C4-2B (cell line): ENCODE measurements at regions not wholly inside any gene's neighbourhood (a gene's known extent, or its start where the extent isn't known, plus 50 kb on each side); places are given as distances from the start of the nearest gene placed in this dataset.

Source experiments
- H3K27ac ChIP-seq: fragments of 450-650 bp; 2 replicates; pipeline ENCODE4 v1.5.1; 2017
- CTCF ChIP-seq: fragments of 450-650 bp; conservative IDR thresholded peaks from 2 replicates; pipeline ENCODE4 v1.5.1; 2017; ENCODE audit warnings: mild to moderate bottlenecking
- ZFX ChIP-seq: fragments of 450-650 bp; IDR thresholded peaks from 2 replicates; pipeline ENCODE4 v1.6.1; 2017

- no peak for TF ChIP-seq CTCF
- no peak for TF ChIP-seq ZFX
- no peak overlapping the region for H3K27ac ChIP-seq
Observed at GRCh38 chr15:95497634-95498033, 832.9 kb upstream of the NR2F2 start.

- TF ChIP-seq ZFX (no peak), CTCF (no peak)
- no peak overlapping the region for H3K27ac ChIP-seq
Observed at GRCh38 chr15:95498961-95499360, 831.5 kb upstream of the NR2F2 start.

- no peak overlapping the region for H3K27ac ChIP-seq
- no peak for TF ChIP-seq CTCF
- no peak for TF ChIP-seq ZFX
Observed at GRCh38 chr15:95499397-95499796, 831.1 kb upstream of the NR2F2 start.

- no peak for TF ChIP-seq ZFX
- no peak for TF ChIP-seq CTCF
- no peak overlapping the region for H3K27ac ChIP-seq
Observed at GRCh38 chr15:95501865-95502264, 828.6 kb upstream of the NR2F2 start.

- no peak overlapping the region for H3K27ac ChIP-seq
- no peak for TF ChIP-seq CTCF
- TF ChIP-seq ZFX, result no peak
Observed at GRCh38 chr15:95503107-95503506, 827.4 kb upstream of the NR2F2 start.

- H3K27ac ChIP-seq, result no peak overlapping the region
- TF ChIP-seq CTCF (no peak), ZFX (no peak)
Observed at GRCh38 chr15:95503640-95504225, 826.8 kb upstream of the NR2F2 start.

- TF ChIP-seq ZFX (no peak), CTCF (no peak)
- H3K27ac ChIP-seq, result no peak overlapping the region
Observed at GRCh38 chr15:95511671-95512070, 818.8 kb upstream of the NR2F2 start.
